OCI-LY7 (cell line): ENCODE measurements at regions not wholly inside any gene's neighbourhood (a gene's known extent, or its start where the extent isn't known, plus 50 kb on each side); places are given as distances from the start of the nearest gene placed in this dataset.

Experiments used
- EZH2phosphoT487 ChIP-seq: fragments of 200-600 bp; sonication (generic); IDR thresholded peaks from 2 replicates; pipeline ENCODE4 v1.6.1; 2018; ENCODE audit warnings: low read depth, borderline replicate concordance, mild to moderate bottlenecking, mixed run types, antibody characterized with exemption, low read length, moderate library complexity, mixed read lengths
- TF ChIP-seq, protein P1 (sequence below): fragments of 200-600 bp; sonication (generic); conservative IDR thresholded peaks from 2 replicates; pipeline ENCODE4 v1.5.1; 2014; ENCODE audit warnings: mild to moderate bottlenecking, antibody characterized with exemption, low read length, moderate library complexity, mixed read lengths

DNA sequence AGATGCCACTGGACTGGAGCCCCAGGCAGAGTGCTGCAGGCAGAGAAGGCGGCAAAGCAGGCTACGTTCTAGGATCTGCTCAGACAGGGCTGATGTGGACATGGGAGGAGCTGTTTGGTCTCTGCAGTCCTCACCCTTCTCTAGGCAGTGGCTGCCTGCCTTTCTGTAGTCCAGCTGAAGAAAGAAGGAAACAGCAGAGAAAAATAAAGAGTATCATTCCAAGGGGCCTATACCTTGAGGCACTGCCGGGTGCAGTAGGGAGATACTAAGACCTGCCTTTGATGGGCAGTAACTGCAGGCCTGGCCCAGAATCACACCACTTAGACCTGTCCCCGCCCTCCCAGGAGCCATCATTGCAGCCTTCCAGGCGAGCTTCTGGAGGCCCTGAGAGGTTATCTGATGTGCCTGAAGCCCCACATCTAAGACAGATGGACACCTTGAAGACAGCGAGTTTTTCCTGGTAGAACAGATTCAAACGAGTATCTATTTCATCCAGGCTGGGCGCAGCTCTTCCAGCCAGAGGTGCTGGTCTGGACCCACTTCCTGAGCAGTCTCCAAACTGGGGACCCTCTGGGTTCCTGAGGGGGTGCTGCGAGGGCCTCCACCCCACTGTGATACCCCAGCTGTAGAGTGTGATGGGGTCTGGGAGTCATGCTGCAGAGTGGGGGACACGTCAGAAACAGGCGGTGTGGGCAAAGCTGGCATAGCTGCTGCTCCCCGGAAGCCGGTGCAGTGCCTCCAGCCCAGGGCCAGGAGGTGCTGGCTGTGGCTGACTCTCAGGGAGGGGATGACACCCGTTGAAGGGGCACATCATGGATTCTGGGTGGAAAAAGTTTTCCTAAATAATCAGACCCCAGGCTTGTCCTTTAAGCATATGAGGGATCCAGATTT, 87.3 kb upstream of the OTOS start:
- TF ChIP-seq, protein P1, sequence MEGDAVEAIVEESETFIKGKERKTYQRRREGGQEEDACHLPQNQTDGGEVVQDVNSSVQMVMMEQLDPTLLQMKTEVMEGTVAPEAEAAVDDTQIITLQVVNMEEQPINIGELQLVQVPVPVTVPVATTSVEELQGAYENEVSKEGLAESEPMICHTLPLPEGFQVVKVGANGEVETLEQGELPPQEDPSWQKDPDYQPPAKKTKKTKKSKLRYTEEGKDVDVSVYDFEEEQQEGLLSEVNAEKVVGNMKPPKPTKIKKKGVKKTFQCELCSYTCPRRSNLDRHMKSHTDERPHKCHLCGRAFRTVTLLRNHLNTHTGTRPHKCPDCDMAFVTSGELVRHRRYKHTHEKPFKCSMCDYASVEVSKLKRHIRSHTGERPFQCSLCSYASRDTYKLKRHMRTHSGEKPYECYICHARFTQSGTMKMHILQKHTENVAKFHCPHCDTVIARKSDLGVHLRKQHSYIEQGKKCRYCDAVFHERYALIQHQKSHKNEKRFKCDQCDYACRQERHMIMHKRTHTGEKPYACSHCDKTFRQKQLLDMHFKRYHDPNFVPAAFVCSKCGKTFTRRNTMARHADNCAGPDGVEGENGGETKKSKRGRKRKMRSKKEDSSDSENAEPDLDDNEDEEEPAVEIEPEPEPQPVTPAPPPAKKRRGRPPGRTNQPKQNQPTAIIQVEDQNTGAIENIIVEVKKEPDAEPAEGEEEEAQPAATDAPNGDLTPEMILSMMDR = no peak
- no peak for TF ChIP-seq EZH2phosphoT487
